HG03565 (cell line): ENCODE measurements at regions not wholly inside any gene's neighbourhood (a gene's known extent, or its start where the extent isn't known, plus 50 kb on each side); places are given as distances from the start of the nearest gene placed in this dataset.
"Not testable (repeated sequence)": the region's sequence is repeated elsewhere in the genome, so short reads cannot be mapped to it uniquely, and the experiment has no call there.

ENCODE experiments used
- ATAC-seq: cut with Tn5 transposase; IDR thresholded peaks from one replicate; pipeline ENCODE4 v1.9.1; 2021; ENCODE audit warnings: mild to moderate bottlenecking, moderate library complexity; ENCODE audit not compliant: unreplicated experiment

DNA sequence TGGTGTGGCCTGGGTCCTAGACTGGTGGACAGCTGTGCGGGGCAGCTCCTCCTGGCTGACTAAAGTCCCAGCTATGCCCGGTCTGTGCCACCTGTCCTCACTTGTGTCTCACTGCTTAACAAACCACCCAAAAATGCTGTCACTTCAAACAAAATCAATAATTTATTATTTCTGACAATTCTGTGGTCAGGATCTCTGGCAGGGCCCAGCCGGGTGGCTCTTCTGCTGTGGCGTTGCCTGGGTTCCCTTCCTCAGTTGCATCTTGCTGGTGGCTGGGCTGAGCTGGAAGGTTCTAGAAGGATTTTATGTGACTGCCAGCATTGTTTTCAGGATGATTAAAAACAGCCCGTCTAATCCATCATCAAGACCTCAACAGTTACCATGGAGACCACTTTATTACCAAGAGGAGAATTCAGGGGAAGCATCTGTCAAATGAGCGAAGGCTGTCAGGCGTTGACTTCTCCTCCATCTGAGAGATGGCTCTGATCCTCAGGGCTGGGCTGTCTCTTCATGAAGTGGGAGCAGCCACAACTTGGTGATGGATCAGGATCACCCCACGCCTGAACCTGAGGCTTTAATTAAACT lies 280.6 kb upstream of the SFSWAP start:
- no peak for ATAC-seq

DNA sequence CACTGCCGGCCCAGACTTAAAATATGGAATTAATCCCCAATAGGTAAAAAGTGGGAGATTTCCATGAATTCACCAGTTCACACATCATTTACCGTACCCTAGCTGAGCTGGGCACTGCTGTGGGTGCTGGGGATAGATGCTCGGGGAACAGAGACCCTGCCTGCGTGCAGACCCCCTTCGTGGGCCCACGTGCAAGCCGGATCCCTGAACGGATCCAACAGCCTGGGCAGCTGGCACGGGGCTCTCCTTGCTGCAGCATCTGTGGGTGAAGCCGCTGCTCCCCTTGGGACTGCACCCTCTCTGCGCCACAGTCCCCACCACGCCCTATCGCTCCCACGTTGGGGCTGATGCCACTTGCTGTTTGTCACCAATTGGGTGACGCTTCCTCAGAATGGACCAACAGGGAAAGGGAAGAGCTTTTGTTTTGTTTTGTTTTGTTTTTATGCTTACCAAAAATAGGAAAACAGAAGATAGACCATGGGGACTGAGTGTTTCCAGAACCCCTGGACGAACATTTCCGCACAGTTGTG lies 279.7 kb upstream of the SFSWAP start:
- ATAC-seq = not testable (repeated sequence)

DNA sequence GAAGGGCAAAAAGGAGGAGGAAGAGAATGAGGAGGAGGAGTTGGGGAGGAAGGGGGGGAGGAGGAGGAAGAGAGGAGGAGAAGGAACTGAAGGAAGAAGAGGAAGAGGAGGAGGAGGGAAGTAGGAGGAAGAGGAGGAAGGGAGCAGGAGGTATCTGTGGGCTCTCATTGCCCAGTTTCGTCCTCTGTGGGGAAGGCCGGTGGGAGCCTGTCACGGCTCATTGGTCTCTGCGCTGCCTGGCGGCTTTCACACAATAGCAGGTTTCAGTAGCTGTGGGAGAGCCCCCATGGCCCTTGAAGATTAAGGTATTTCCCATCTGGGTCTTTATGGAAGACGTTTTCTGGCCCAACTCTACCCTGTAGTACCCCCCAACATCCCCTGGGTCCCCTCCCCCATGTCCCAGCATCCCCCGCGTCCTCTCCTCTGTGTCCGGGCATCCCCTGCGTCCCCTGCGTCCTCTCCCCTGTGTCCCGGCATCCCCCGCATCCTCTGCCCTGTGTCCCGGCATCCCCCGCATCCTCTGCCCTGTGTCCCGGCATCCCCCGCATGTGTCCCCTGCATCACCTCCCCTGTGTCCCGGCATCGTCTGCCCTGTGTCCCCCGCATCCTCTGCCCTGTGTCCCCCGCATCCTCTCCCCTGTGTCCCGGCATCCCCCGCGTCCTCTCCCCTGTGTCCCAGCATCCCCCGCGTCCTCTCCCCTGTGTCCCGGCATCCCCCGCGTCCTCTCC lies 278.2 kb upstream of the SFSWAP start:
- no peak for ATAC-seq

DNA sequence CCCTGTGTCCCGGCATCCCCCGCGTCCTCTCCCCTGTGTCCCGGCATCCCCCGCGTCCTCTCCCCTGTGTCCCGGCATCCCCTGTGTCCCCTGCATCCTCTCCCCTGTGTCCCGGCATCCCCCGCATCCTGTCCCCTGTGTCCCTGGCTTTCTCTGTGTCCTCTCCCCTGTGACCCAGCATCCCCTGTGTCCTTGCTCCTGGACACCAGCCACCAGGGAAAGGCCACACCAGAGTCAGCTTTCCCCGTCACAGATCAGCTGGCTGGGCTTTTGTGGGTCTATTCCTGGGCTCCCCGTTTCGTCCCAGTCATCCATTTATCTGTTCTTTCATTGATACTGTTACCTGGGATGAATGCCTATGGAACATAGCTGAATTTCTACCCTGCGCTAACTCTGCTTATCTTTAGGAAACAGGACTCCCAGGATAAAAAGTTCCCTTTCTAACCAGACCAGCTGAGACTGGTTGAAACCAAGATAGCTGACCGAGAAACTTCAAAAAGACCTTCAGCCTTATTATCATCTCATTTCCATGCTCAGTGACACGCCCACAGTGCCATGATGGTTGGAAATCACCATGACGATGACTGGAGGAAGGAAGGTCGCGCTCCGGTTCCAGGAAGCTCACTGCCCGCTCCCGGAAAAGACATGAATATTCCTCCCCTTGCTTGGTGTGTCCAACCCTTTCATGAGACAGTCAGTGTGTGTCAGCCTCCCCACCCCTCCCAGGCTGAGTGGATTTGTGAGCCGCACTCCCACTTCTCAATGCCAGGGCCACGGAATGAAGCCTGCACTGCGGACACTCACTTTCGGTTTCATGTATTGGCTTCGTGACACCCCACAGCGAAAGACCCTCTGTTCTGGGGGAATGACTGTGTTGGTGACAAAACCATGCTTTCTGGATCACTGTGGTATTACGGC lies 276.4 kb upstream of the SFSWAP start:
- ATAC-seq = no peak

DNA sequence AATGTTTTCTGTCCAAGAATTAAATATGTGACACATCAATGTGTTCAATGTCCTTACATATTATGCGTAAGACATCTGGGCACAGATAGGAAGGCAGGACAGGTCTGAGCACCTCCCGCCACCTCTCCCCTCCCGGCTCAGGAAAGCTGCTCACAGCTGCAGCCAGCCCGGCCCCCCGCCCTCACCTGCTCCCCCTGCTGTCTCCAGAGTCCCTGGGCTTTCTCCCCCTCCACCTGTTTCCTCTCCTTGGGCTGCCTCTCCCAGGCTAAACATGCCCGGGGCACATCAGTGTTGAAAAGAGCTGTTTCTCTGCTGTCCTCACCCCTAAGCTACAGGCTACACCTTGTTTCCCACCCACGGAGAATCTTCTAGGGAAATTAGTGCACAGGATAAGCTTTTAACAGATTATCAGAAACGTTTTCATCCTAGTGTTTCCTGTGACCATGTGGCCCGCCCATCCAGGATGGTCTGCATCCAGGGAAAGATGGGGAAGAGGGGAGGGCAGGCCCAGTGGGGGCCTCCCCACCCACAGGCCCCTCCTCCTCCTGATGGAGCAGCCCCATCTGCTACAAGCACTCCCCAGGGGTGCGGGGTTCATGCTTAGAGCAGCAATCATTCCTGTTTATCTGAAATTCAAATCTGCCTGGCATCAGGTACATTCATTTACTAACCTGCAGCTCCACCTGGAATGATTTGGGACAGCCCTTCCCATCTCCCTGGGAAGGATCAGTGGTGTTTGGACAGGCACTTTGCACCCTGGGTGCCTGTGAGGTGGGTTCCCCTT lies 273.8 kb upstream of the SFSWAP start:
- ATAC-seq = no peak

DNA sequence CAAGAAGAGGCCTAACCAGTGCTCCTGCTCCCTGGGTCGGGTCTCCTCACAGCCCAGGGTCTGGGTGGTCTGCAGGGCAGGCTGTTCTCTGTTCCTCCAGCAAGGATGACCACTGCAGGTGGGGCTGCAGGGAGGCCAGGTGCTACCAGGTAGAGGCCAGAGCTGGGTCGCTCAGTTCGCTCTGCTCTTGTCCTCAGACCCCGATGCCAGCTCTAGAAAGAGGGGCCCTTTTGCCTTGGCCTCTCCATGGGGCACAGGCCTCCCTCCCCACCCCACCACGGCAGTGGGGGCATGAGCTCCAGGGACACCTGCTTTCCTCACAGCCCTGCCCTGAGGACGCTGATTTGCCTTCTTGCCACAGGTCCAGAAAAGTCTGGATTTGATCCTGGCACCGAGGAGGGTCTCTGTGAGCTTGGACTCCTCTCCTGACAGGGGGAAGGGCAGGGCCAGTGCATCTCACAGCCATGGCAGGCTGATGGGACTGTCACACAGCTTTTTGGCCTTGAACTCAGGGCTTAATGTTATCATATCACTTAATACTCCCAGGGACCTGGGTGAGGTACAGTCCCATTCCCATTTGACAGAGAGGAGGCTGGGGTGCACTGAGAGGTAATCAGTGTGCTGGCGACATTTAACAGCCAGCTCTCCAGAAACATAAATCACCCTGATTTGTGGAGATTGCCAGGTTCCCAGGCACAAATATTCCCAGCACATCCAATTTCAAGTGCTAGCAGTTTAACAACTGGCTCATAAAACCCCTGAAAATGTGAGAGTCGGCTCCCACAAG lies 273.0 kb upstream of the SFSWAP start:
- ATAC-seq = no peak

DNA sequence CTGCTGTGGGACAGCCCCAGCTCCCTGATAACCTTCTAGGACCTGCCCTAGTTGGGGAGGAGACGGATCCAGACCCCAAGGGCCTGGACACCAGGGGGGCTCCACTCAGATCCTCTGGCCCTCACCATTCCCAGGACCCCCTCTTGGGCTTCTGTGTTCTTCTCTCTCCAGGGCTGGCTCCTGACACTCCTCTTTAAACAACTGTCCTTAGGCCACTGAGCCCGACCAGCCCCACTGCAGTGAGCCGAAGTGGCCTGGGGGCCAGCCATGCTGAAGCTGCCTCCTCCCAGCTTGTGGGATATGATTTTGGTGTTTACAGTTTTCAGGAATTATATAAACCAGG lies 272.4 kb upstream of the SFSWAP start:
- ATAC-seq = not testable (repeated sequence)

DNA sequence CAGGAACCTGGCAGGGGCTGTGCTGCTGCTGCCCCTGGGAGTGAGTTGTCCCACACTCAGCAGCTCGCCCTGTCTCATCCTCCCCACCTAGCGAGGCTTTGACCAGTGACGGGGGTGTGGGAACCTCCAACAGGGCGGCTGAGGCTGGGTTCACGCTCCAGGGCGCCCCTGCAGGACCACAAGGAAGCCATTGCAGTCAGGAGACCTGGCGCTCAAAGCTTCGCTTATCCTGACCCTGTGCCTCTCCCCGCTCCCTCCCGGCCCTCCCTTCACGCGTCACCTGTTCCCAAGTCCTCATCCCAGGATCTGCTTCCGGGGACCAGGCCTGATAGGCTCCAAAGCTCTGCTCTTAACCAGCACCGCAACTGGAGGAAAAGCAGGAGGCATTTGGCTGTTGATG lies 272.0 kb upstream of the SFSWAP start:
- ATAC-seq = no peak

DNA sequence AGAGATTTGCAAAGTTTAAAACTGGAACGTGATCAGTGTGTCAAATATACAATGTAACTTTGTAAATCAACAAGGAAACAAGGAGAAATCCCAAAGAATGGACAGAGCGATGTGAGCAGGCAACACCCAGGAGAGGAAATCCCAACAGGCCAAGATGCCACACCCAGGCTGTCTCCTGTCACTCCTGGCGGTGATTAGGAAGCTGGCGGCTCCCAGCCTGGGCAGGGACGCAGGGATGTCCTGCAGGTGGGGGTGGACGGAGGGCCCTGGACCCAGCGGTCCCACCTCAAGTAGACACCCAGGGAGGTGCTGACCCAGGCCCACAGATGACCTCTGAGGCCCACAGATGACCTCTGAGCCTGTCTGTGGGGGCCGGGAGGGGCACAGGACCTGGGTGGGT lies 271.1 kb upstream of the SFSWAP start:
- not testable (repeated sequence) for ATAC-seq

DNA sequence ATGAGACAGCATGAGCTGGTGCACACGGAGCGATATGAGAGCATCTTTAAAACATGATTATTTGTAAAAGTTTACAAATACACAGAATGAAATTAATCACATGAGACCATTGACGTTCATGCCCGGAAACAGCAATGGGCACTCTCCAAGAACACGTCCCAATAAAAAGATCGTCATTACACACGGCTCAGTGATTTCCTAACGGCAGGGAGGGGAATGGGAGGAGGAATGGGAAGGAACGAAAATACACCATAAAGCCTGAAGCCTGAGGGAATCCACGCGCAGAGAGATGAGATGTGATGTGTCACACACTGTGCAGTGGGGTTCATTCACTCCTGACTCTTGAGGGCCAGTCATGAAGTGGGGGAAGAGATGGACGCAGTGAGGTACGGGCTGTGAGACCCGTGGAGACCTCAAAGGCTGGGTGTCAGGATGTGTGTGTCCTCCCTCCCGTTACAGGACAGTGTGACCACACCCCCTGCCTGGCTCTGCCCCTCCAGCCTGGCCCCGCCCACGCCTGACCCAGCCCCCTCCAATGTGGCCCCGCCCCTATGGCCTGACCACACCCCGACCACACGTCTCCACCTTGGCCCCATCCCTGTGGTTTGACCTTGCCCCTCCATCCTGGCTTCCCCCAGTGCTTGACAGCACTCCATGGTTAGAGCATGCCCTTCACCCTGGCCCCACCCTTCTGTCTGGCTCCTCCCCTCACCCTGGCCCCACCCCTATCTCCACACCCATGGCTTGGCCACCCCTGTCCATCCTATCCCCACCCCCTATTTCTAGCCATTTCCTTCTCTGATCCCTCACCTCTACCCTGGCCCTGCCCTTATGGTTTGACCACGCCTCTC lies 270.5 kb upstream of the SFSWAP start:
- not testable (repeated sequence) for ATAC-seq

DNA sequence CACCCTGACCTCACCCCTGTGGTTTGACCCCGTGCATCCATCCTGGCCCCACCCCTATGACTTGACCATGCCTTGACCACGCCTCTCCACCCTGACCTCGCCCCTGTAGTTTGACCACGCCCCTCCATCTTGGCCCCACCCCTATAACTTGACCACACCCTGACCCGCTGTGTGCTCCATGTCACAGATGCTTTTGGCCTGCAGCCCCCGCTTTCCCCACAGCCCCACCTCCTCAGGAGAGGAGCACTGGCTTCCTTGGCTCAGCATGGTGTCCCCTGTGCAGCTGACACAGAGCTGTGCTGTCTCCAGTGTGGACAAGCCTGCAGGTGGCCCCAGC lies 269.9 kb upstream of the SFSWAP start:
- ATAC-seq = no peak

DNA sequence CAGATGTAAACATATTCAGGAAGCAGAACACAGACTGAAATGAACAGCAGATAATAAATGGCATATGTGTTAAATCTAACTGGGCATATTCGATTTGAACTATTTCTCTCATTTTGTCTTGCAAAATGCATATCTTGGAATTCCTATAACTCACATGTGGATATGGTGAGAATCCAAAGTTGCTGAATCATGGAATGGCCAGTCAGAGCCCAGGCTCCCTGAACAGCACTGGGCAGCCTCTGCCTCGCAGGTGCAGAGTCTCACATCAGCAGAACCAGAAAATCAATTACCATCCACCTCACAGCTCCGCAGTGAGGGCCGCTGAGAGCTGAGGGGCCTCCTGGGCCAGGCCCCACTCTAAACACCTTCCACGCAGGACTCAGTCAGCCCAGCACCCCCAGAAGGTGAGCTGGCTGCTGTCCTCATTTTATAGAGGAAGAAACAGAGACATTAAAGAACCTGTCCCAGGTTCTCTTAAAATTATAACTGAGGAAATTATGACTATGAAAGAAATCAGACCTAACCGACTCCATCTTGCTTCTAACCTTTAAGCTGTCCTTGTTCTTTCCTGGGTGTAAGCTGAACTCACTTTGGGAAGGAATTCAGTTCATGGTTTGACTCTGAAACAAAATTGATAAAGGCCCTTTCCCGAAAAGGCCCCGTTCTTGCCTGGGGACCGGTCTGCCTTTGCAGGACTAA lies 269.1 kb upstream of the SFSWAP start:
- ATAC-seq = no peak

DNA sequence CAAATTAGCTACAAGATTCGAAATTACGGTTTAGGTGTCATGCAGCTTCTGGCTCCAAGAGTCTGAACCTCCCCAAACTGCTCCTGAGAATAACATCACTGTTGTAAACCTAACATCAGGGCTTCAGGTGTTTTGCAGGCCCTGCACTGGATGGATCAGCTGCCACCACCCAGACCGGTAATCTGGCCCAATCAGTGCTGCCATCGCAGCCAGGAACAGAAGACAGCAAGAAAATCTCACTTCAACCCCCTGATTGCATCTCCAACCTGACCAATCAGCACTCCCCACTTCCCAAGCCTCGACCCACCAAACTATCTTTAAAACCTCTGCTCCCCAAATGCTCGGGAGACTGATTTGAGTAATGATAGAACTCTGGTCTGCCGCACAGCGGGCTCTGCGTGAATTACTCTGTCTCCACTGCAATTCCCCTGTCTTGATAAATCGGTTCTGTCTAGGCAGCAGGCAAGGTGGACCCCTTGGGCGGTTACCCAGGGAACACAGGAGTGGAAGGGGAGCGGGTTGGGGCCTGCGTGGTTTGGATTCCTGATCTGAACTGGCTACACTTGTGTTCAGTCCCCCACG lies 268.5 kb upstream of the SFSWAP start:
- no peak for ATAC-seq

DNA sequence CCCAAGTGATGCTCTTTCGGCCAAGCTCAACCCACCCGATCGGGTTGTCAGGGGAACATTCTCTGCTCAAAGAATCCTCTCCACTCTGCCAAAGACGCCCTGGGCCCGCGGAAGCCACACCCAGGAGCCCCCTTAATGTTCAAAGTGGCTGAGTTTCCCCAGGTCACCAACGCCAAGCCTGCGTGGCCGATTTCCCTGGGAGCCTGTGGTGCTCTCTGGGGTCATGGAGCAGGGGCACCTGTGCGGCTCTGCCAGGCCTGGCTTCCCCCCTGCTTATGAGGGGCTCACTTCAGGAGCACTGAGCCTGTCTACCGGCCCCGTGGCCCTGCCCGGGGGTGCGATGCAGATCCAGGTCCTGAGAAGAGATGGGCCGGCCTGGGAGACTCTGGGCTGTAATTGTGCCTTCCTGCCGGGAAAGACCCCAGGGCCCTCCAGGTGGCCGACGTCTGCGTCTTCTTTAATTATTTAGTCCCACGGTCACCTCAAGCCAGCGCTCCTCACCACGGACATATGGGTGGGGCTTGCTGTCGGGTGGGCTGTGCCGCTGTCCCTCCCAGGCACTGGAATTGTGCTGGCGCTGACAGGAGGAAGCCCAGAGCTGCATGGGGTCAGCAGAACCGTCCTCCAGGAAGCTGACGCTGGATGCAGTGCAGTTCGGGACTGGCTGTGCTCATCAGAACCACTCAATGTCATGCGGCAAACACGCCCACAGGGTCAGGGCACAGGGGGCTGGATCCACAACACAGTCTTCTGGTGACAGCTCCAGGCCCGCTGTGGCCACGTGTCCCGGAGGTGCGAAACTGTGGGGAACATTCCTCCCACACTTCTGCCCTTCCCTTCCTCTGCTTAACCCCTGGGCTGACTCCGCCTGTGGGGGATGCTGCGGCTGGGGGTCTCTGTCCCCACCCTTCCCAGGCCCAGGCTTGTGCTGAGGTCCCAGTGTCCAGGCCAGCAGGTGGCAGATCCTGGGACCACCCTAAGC lies 267.6 kb upstream of the SFSWAP start:
- ATAC-seq = no peak

DNA sequence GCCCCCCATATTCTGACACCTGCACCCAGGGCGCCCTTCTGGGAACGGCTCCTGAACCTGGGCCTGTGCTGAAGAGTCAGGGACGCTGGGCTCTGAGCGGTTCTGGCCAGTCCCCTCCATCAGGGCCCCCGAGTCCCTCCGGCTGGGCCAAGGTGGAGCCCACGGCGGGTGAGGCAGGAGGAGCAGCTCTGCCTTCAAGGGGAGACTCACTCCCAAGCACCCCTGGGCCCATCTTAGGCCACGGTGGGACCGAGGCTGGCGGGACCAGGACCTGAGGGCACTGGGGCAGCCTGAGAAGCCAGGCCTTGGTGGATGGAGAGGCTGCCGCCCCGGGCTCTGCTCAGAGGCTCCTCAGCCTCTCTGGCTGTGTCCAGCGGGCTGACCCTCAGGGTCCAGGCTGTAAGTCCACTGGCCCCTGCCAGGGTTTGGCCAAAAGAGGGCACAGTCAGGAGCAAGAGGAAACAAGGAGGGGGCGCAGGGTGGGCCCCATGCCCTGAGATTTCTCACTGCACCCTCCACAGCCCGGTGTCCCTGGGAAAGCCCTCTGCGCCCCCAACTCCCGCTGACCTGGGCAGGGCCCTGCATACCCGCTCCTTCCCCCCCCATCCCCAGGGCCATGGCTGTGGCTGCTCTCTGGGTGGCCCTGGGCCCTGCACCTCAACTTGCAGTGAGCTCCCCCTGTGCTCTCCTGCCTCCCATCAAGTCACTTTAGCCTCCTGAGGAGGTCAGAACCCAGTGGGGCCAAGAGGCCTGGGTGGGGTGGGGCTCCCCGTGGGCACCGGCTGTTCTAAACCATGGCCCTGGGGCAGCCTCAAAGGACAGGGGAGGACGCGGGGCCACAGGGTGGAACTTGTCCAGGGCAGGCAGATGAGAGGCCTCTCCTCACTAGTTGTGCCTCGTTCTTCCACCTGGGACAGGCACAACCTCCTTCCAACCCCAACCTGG lies 266.4 kb upstream of the SFSWAP start:
- ATAC-seq = no peak

DNA sequence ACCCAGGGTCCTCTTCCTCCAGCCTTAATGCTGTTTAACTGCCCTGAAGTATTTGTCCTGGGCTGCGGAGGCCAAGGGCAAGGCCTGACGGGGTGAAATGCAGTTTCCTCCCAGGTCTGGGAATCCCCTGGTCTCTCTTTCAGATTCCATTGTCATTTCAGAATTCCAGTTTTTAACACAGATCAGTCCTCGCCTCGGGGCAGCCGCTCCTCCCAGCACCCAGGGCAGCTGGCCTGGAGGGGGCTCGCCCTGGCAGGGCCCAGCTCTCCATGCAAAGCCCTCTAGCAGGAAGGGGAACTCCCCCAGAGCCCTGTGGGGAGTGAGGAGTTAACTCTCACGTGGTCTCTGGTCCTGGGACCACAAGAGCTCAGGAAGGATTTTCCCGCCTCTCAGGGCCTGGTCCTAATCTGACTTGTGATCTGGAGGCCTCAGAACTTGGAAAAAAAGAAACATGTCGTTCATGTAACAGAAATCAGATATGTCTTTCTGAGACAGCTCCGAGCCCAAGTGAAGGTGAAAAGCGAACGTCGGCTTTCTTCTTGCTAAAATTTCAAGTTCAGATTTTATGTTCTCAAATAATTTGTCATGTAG lies 265.6 kb upstream of the SFSWAP start:
- ATAC-seq = no peak
